Activated CD8-positive, alpha-beta T cell treated with anti-CD3 and anti-CD28 coated beads for 36 hours (primary cell): ENCODE measurements at regions not wholly inside any gene's neighbourhood (a gene's known extent, or its start where the extent isn't known, plus 50 kb on each side); places are given as distances from the start of the nearest gene placed in this dataset.

ENCODE experiments used
- ATAC-seq: fragments of 200-7000 bp; cut with Tn5 transposase; one replicate; pipeline ENCODE4 v1.10.0; 2021; ENCODE audit warnings: mild to moderate bottlenecking, moderate library complexity
- CTCF ChIA-PET: fragments of 350-600 bp; sonication (Branson Sonifier 250); formaldehyde crosslinking; loops from one replicate; lab custom pipeline; 2021; ENCODE audit warnings: antibody characterized with exemption; lab: Charles Lee
- POLR2A ChIA-PET: fragments of 350-600 bp; sonication (Branson Sonifier 250); formaldehyde crosslinking; loops from one replicate; lab custom pipeline; 2021; ENCODE audit warnings: antibody characterized with exemption; lab: Charles Lee
- DNase-seq: peaks from one replicate; pipeline ENCODE4 v3.0.0-alpha.2; 2020
- H3K27ac Mint-ChIP-seq: one replicate; pipeline ENCODE4 v1.8.0; 2021; ENCODE audit warnings: mild to moderate bottlenecking, mixed read lengths
- H3K27me3 Mint-ChIP-seq: one replicate; pipeline ENCODE4 v1.8.0; 2021; ENCODE audit warnings: mixed read lengths
- H3K36me3 Mint-ChIP-seq: one replicate; pipeline ENCODE4 v1.8.0; 2021; ENCODE audit warnings: low read depth, mixed read lengths
- H3K4me1 Mint-ChIP-seq: one replicate; pipeline ENCODE4 v1.8.0; 2021; ENCODE audit warnings: low read depth, mixed read lengths
- H3K4me3 Mint-ChIP-seq: one replicate; pipeline ENCODE4 v1.8.0; 2021; ENCODE audit warnings: mild to moderate bottlenecking, moderate library complexity, mixed read lengths
- H3K9me3 Mint-ChIP-seq: one replicate; pipeline ENCODE4 v1.8.0; 2021; ENCODE audit warnings: mixed read lengths
- CTCF ChIP-seq: fragments of 200-600 bp; IDR thresholded peaks from one replicate; pipeline ENCODE4 v1.8.0; 2022; ENCODE audit warnings: antibody characterized with exemption, mild to moderate bottlenecking
- intact Hi-C: fragments of 100-400 bp; cut with micrococcal nuclease; formaldehyde crosslinking; loops from one replicate; pipeline ENCODE4 v1.10.0; 2022

GRCh38 chr5:13317654-13318053 is 626.8 kb downstream of the DNAH5 start:
- ATAC-seq (no peak), DNase-seq (no peak)
- Mint-ChIP-seq H3K36me3 (no peaks in the 10 kb centered on the region), H3K27me3 (no peaks in the 10 kb centered on the region), H3K9me3 (peaks cover 16% of the 10 kb centered on the region), H3K27ac (no peak overlapping the region), H3K4me1 (no peaks in the 10 kb centered on the region), H3K4me3 (no peak overlapping the region)
- intact Hi-C loops: no loop called here
- ChIA-PET CTCF (no interaction called here), POLR2A (no interaction called here)
- no peak for TF ChIP-seq CTCF

GRCh38 chr5:13316176-13316575 is 628.3 kb downstream of the DNAH5 start:
- POLR2A ChIA-PET: no interaction called here
- Mint-ChIP-seq H3K27ac (no peak overlapping the region), H3K9me3 (peaks cover 16% of the 10 kb centered on the region), H3K36me3 (no peaks in the 10 kb centered on the region), H3K27me3 (no peaks in the 10 kb centered on the region), H3K4me3 (no peak overlapping the region), H3K4me1 (no peaks in the 10 kb centered on the region)
- no peak for TF ChIP-seq CTCF
- intact Hi-C loops: no loop called here
- ATAC-seq: no peak
- CTCF ChIA-PET: no interaction called here
- DNase-seq: no peak

DNA sequence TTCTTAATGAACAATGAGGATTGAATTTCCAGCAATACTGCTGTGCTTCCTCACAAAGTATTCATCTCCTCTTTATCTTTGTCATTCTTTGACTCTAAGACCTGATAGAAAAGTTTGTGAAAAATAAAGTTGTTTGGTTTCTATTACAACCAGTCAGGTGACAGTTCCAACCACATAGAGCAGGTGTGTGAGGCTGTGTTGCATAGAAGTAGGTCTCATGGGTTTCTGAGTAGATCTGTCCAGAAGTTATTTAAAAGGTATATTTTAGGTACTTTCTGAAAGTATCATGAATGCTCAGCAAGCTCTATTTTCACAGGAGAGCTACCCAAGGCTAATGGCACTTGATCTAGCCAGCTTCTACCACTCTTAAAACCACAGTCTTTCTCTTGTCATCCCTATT is 637.0 kb downstream of the DNAH5 start:
- intact Hi-C loops: no loop called here
- H3K4me3 Mint-ChIP-seq: no peak overlapping the region
- DNase-seq (no peak), ATAC-seq (no peak)
- no peaks in the 10 kb centered on the region for H3K27me3 Mint-ChIP-seq
- CTCF ChIA-PET: no interaction called here
- no peak overlapping the region for H3K27ac Mint-ChIP-seq
- peaks cover 7% of the 10 kb centered on the region for H3K9me3 Mint-ChIP-seq
- POLR2A ChIA-PET: no interaction called here
- no peaks in the 10 kb centered on the region for H3K4me1 Mint-ChIP-seq
- TF ChIP-seq CTCF: no peak
- H3K36me3 Mint-ChIP-seq: no peaks in the 10 kb centered on the region

DNA sequence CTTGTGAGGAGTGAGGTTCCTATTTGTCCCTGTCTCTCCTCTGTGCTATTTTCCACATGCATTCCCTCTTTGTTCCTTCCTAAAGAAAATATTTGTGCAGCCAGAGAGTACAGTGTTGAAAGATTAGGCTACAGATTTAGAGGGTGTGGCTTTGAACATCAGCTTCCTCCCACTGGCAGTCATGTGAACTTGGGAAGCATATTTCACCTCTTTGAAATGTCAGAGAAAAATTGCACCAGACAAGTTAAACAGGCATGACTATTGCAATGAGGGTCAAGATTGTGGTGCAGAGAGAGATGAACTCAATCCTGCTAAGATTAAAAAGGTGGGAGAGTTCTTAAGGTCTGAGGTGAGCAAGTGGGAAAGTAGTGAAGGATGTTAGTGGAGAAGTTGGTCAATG is 641.0 kb downstream of the DNAH5 start:
- Mint-ChIP-seq H3K27ac (no peak overlapping the region), H3K27me3 (no peaks in the 10 kb centered on the region), H3K9me3 (peaks cover 4% of the 10 kb centered on the region), H3K36me3 (no peaks in the 10 kb centered on the region), H3K4me3 (no peak overlapping the region), H3K4me1 (no peaks in the 10 kb centered on the region)
- ChIA-PET POLR2A (no interaction called here), CTCF (interaction anchor here (1.3 kb wide), 1 partner anchor 11 kb away, joined by 3 read pairs; no protein-coding TSS in a partner anchor)
- ATAC-seq (no peak), DNase-seq (no peak)
- intact Hi-C loops: no loop called here
- no peak for TF ChIP-seq CTCF

DNA sequence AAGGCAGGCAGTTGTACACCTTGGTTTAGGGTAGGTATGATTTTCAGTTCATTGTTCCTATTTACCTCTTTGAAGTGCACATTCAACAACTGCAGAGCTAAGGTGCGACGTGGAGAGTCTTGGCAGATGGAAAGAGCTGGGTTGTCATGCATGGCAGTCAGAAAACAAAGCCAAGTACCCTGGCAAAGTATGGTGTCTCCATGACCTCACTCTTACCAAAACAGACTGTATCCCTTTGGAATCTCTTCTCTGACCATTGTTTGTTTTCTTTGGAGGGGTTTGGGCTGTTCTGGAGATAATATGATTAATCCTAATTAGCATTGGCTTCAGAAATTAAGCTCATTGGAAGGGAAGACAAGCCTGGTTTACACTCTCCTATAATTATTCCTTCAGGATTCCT is 665.7 kb downstream of the DNAH5 start:
- ChIA-PET CTCF (interaction anchor here (1.0 to 1.4 kb wide), 3 partner anchors 16 to 31 kb away, joined by 3 to 4 read pairs (median 3); no protein-coding TSS in a partner anchor), POLR2A (no interaction called here)
- Mint-ChIP-seq H3K27ac (no peak overlapping the region), H3K4me1 (no peaks in the 10 kb centered on the region), H3K36me3 (no peaks in the 10 kb centered on the region), H3K4me3 (no peak overlapping the region), H3K27me3 (no peaks in the 10 kb centered on the region), H3K9me3 (peaks cover 6% of the 10 kb centered on the region)
- ATAC-seq (no peak), DNase-seq (no peak)
- intact Hi-C loops: no loop called here
- no peak for TF ChIP-seq CTCF
